ENCODE measurements at regions not wholly inside any gene's neighbourhood (a gene's known extent, or its start where the extent isn't known, plus 50 kb on each side); places are given as distances from the start of the nearest gene placed in this dataset.
"Not testable (repeated sequence)": the region's sequence is repeated elsewhere in the genome, so short reads cannot be mapped to it uniquely, and the experiment has no call there.

DNA sequence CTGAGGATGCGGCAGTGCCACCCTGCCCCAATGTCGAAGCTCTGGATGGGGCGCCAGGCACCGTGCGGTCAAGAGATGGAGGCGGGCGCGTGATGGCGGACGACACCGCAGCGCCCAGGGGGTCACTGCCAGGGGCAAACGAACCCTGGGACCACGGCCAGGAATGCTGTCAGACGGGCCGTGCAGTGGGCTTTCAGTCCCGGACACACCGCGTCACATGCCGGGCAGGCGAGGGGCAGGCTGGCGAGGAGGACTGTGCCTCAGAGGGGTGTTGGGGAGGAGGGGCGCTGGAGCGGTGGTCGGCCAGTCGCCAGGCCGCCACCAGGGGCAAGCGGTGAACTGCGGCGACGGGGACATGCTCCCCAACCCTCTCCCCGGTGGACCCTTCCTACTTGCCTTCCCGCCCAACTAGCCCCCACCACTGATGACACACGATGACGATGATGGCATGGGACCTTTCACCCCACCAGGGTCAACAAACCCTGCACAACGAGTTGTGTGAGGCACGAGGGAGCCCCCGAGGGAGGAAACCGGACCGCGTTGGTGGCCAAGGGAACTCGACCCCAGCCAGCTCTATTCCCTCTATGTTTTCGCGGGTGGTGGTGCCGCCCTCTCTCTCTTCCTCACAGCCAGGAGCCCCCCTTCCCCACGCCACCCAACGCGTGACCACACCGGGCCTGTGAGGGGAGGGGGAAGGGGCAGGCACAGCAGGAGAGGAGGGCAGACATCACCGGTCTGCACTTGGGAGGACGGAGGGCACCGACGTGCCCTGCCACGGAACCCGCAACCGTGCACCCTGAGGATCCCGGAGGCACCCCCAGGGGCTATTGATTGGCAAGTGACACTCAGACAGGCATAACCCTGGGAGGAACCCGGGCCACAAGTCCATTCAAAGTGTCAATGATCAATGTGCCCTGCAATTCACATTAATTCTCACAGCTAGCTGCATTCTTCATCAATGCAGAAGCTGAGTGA lies 1960.9 kb upstream of the DEFB115 start:
- DNase-seq: no peak

DNA sequence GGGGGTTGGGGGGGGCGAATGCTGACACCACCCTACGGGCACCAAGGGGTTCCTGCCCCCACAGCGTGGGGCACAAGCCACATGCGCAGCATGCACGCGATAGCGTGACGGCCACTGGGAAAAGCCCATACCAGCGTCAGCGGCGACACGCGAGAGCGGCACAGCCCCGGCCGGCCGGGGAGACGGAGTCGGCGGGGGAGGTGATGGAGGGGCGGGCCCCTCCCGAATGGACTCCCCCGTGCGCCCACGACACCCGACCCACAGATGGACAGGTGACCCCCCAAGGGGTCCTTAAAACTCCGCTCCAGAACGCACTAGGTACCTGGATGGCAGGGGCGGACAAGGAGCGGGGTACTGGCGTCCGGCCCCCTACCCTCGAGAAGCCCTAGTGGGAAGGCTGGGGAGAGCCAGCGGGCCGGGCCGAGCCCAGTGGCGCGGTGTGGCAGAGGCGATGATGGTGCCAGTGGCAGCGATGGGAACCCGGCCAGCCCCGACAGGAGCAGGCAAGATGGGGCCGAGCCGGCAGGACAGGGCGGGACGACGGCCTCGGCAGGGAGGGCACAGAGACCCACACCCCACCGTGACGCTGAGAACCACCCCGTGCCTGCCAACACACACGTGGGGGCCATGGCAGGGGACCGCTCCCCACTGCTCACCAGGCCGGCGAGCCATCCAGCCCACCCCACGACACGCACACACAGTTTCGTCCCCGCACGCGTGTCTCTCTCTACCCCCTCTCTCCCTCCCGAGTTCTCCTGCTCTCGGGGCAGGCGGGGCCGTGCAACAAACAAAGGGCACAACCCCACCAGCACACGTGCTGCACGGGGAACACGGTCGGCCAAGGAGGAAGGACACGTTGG lies 1959.8 kb upstream of the DEFB115 start:
- DNase-seq: no peak

DNA sequence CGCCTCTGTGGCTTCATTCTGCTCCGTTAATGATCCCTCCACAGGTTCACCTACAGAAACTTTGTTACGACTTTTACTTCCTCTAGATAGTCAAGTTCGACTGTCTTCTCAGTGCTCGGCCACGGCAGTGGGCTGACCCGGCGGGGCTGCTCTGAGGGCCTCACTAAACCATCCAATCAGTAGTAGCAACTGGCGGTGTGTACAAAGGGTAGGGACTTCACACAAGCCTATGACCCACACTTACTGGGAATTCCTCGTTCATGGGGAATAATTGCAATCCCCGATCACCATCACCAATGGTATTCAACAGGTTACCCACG lies 1959.2 kb upstream of the DEFB115 start:
- DNase-seq: no peak

DNA sequence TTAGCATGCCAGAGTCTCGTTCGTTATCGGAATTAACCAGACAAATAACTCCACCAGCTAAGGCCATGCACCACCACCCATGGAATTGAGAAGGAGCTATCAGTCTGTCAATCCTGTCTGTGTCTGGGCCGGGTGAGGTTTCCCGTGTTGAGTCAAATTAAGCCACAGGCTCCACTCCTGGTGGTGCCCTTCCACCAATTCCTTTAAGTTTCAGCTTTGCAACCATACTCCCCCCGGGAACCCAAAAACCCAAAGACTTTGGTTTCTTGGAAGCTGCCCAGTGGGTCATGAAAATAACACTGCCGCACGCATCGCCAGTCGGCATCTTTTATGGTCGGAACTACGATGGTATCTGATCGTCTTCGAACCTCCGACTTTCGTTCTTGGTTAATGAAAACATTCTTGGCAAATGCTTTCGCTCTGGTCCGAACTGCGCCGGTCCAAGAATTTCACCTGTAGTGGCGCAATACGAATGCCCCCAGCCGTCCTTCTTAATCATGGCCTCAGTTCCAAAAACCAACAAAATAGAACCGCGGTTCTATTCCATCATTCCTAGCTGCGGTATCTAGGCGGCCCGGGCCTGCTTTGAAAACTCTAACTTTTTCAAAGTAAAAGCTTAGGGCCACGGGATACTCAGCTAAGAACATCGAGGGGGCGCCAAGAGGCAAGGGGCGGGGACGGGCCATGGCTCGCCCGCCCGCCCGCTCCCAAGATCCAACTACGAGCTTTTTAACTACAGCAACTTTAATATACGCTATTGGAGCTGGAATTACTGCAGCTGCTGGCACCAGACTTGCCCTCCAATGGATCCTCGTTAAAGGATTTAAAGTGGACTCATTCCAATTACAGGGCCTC lies 1958.5 kb upstream of the DEFB115 start:
- no peak for DNase-seq

DNA sequence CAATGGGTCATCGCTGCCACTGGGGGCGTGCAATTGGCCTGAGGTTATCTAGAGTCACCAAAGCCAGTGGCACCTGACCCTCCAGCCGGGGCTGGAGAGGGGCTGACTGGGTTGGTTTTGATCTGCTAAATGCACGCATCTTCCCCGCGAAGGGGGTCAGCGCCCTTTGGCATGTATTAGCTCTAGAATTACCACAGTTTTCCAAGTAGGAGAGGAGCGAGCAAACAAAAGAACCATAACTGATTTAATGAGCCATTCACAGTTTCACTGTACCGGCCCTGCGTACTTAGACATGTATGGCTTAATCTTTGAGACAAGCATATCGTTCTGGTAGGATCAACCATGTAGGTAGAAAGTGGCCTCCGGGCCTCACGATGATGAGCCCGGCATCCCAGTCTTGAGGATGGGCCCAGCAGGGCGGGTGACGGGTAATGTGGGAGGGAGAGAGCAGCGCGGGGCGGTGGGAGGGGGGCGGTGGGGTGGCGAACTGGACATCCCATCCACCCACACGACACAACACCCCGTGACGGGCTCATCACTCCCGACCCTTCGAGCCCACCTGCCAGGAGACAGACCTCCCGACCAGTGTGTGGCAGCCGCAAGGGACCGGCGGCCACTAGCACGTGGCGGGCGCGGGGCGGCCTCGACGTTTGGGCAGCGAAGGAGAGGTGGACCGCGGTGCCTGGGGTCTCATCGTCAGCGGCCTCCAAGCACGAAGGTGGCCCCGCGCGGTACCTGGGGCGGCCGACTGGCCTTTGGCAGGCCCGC lies 1957.5 kb upstream of the DEFB115 start:
- DNase-seq: no peak

DNA sequence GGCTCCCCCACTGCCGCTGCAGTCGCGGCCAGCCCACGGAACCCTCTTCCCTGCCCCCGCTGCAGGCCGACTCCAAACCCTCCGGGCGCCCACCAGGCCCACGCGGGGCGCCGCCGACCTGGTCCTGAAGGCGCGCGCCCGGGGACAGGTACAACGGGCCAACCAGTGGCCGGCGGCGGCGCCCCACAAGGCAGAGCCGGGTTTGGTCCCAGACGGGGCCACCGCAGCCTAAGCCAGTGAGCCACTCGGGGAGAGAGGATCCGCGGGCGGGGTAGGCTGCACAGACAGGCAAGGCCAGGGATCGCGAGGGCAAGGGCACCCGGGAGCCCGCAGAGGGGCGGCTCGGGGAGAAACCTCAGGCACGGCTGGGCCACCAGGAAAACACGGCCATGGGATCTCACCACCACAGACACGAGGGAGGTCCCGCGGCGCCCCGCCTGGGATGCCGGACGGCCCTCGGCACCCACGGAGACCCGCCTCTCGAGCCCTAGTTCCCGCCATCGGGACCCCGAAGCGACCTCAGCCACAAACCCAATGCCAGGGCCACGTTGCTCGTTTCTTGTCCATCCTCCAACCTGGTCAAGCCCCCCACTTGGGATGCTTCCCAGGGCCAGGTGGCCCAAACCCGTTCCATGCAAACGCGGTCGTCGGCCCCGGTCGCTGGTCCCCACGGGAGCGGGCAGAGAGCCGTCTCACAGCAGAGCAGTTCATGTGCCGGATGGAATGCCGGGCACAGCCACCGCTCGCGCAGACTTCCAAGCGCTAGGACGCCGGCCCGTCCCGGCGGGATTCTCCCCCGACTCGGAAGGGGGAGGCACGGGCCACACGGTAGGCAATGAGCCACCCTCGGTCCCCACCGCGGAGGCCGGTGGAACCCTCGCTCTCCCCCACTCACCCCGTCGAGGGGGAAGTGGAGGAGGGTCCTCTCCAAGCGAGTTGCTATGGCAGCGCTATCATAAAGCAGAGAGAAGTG lies 1956.6 kb upstream of the DEFB115 start:
- no peak for DNase-seq

DNA sequence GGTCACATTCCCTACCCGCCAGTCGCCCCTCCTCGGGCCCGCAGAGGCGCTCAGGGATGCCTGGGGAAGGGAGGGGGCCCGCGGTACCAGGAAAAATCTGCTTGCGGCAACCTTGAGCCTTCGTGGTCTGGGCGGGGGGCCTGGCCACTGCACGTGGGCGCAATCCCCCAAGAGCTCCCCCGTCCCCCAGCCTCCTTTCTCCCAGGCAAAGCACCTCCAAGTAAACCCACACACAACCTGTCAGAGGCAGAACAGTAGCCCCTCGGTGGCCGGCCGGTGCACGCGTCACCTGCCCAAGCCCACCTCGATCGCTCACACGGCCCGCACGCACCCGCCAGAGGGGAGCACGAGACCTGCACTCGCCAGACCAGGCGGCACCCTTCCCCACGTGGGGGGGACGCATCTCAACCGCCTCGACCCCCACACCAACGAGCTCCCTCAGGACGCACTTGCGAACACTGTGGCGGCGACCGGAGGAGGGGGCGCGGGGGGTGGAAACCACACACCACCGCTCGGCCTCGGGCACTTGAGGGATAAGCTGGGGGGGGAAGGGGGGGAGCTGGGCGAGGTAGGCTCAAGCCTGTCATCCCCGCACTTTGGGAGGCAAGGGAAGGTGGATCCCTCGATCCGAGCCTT lies 1955.7 kb upstream of the DEFB115 start:
- DNase-seq: no peak

DNA sequence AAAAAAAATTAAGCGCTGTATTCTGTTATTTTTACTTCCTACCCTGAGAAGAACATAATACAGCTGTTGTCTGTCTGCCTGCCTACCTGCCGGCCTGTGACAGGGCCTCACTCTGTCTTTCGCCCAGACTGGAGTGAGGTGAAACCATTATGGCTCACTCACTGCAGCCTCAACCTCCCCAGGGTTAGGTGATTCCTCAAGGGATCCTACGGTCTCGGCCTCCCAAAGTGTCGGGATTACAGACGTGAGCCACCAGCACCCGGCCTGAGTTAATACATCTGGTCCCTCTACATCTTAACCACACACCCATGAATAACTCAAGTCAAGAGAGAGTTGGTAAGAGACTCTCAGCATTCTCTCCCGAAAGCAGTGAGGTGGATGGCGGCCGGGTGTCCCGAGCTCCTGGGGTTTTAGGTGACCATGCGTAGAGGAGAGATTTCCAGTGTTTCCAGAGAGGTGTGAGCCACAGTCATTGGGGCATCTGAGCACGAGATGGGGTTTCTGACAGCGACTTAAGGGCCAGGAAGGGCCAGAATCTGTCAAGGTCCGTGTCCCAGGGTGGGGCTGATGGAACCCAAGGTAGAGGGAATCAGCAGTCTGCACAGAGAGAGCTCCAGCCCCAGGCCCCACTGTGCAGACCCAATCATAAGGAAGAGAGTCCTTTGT lies 1954.4 kb upstream of the DEFB115 start:
- no peak for DNase-seq

DNA sequence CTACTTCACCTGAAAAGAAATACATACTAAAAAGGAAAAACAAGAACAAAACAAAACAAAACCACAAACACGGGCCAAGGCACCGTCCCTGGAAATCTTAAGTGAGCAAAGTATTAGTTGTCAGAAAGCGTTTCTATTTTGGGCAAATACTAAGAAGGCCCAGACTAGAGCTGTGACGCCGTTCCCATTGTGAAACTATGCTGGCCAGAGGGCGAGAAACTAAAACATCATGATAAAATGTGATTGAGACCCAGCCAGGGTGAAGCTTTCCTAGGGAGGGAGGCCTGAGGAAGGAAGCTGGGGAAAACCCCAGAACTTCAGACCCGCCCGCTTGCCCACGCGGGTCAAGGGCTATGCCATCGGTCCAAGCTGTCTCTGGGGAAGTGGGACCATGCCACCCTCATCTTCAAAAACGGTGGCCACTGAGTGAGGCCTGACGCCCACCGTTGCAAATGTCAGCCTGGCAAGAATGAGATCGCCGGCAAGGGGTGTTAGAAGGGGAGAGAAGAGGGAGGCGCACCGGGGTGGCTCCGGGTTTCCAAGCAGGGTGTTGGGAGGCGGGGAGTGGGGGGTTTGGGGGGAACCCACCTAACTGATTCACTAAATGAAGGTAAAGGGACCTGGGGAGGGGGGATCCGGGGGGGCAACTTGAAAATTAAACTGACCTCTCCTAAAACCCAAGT lies 1950.9 kb upstream of the DEFB115 start:
- DNase-seq: no peak

DNA sequence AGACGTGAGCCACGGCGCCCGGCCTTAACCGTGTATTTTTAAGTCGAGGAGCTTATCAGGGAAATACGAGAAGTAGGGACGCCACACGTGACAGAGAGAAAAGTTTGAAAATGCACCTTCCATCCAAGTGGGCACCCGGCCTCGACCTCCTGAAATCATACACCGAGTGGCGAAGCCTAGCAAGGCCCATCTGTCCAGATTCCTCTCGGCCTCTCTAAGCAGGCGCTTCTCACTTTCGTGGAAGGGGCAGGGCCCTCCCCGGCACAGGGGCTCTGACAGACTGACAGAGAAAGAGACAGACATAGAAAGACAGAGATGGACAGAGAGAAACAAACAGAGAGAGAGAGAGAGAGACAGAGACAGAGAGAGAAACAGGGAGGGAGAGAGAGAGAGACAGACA lies 1950.0 kb upstream of the DEFB115 start:
- not testable (repeated sequence) for DNase-seq

DNA sequence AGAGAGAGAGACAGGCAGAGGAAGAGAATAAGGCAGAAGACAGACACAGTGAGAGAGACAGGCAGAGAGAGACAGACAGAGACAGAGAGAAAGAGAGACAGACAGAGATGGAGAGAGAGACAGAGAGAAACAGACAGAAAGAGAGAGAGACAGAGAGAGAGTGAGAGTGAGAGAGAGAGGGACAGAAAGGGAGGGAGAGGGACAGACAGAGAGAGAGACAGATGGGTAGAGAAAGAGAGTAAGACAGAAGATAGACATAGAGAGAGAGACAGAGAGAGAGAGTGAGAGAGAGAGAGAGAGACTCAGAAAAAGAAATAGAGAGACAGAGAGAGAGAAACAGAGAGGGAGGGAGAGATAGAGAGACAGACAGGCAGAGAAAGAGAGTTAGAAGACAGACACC lies 1948.5 kb upstream of the DEFB115 start:
- not testable (repeated sequence) for DNase-seq

DNA sequence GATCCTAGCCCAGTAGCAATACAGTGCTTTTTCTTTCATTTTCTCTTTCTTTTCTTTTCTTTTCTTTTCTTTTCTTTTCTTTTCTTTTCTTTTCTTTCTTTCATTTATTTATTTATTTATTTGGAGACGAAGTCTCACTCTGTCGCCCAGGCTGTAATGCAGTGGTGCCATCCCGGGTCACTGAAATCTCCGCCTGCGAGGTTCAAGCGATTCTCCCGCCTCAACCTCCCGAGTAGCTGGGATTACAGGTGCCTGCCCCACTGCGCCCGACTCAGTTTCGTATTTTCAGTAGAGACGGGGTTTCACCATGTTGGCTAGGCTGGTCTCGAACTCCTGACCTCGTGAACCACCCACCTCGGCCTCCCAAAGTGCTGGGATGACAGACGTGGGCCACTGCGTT lies 1948.0 kb upstream of the DEFB115 start:
- not testable (repeated sequence) for DNase-seq

DNA sequence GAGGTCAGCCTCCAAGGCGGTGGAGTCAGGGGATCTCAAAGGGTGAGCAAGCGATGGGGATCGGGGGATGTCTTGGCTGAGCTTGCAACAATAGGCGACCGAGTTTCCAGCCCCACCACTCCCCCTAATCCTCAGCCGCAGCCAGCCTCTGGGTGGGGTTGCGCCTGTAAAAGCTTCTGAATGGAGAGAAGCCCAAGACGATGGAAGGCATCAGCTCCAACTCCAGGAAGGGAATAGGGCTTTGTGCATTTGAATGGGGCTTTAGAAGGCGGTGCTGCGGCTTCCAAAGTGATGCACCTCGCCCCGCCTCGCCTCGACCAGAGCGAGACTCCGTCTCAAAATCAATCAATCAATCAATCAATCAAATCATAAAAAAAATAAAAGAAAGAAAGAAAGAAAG lies 1946.4 kb upstream of the DEFB115 start:
- DNase-seq: not testable (repeated sequence)

DNA sequence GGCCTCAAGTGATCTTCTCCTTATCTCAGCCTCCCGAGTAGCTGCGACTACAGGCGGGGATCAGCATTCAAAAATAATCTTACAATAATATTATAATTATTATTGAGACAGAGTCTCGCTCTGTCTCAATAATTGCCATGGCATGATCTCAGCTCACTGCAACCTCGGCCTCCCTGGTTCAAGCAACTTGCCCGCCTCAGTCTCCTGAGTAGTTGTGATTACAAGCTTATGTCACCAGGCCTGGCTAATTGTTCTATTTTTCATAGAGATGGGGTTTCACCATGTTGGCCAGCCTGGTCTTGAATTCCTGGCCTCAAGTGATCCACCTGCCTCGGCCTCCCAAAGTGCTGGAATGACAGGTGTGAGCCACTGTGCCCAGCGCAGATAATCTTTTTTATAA lies 1944.8 kb upstream of the DEFB115 start:
- not testable (repeated sequence) for DNase-seq

DNA sequence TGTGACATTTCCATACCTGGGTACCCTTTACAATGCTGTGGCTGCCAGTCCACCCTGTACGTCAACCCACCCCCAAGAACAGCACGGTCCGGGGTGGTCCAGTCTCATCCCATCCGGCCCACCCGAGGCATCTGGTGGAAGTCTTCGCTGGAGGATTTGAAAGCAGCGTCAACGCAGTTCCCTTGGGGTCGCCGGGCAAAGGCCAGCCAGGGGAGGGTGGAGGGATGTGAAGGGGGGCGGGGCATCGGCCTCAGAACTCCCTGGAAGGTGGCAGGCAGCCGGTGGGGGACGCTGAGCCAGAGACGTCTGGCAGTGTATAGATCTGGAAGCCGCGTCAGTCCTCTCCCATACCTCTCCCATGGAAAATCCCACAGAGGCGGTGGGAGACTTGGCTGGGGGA lies 1944.0 kb upstream of the DEFB115 start:
- no peak for DNase-seq

DNA sequence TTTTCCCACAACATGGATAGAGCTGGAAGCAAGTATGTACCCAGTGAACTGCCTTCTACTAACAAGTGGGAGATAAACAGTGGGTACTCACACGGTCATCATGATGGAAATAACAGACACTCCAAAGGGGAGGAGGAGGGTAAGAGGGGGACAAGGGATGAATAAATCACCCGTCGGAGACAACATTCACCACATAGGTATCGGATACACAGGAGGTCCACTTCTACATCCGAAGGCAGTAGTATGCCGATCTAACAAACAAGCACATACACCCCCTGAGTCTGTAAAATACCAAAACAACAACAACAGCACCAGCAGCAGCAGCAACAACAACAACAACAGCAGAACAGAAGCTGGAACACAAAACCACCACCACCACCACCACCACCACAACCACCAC lies 1943.2 kb upstream of the DEFB115 start:
- DNase-seq: no peak

DNA sequence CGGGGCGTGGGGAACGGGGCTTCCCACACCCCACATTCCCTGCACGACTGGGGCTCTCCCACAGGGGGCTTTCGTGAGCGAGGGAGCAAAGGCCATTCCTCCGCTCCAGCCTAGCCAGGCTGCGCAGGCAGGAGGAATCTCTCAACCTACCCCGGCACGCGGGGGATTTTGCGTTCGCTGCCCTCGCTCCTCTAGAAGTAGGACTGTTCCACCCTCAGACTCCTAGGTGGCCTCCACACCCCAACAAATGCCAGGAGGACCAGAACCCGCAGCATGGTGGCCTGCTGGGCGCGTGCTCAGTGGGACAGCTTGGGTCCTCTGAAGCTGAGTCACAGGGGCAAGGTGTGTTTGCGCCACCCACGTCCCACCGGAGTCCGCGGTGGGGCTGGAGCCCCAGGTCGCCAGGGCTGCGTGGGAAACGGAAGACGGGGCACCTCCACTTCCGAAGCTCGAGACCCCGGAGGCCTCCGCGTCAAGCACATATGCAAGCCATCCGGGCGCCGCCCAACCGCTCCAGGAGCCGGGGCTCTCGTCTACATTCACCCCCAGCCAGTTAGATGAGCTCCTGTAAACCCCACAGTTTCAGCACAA lies 1938.5 kb upstream of the DEFB115 start:
- no peak for DNase-seq

DNA sequence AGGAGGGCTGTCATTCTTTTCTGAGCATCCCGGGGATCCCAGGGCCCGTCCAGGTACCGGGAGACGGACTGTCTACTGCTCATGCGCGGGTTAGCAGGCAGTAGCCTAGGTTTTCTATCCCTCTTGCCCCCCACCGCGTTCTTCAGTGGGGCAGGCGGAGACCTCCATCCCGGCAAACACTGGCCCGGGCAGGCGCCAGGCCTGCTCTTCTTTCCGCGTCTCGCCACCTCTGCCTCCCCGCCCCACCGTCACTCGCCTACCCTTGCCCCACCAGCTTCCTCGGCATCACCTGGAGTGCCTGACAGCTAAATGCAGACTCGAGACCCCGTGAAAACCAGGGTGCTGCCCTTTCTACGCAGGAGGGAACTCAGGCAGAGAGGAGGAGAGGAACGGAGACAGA lies 1937.7 kb upstream of the DEFB115 start:
- no peak for DNase-seq

Measured in T-helper 2 cell (primary cell).